Left ventricle myocardium inferior (tissue), 1 donor: ENCODE measurements at regions not wholly inside any gene's neighbourhood (a gene's known extent, or its start where the extent isn't known, plus 50 kb on each side); places are given as distances from the start of the nearest gene placed in this dataset.

Experiments used
- DNase-seq: peaks from one replicate; pipeline ENCODE4 v3.0.0-alpha.2; 2020
- H3K27ac ChIP-seq: fragments of 200-600 bp; replicated peaks from 2 replicates; pipeline ENCODE4 v1.8.0; 2021
- H3K27me3 ChIP-seq: fragments of 200-600 bp; 2 replicates; pipeline ENCODE4 v1.8.0; 2021; ENCODE audit warnings: low read depth
- H3K36me3 ChIP-seq: fragments of 200-600 bp; 2 replicates; pipeline ENCODE4 v1.8.0; 2021
- H3K4me1 ChIP-seq: fragments of 200-600 bp; 2 replicates; pipeline ENCODE4 v1.8.0; 2021
- H3K4me3 ChIP-seq: fragments of 200-600 bp; 2 replicates; pipeline ENCODE4 v1.8.0; 2021; ENCODE audit warnings: mild to moderate bottlenecking, moderate library complexity
- H3K9me3 ChIP-seq: fragments of 200-600 bp; replicated peaks from 2 replicates; pipeline ENCODE4 v1.8.0; 2021
- CTCF ChIP-seq: fragments of 200-600 bp; IDR thresholded peaks from 2 replicates; pipeline ENCODE4 v1.8.0; 2021; ENCODE audit warnings: antibody characterized with exemption, mild to moderate bottlenecking, borderline replicate concordance
- intact Hi-C: fragments of 100-400 bp; cut with micrococcal nuclease; formaldehyde crosslinking; loops from one replicate; pipeline ENCODE4 v1.11.0; 2022
- donor health status: DM: no; HTN: yes; CAD: no; lungs with severe emphysema.

DNA sequence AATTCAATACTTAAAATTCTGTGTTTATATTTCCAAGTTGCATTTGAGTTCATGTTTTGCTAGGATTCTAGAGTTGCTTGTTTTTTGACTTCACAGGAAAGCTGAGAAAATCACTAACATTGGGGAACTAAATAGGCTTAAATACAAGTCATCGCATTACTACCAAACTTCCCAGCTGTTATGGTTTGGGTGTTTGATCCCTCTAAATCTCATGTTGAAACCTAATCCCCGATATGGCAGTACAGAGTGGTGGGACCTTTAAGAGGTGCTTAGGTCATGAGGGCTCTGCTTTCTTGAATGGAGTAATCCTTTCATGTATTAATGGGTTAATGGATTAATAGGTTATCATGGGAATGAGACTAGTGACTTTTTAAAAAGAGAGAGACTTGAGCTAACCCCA, 77.2 kb upstream of the ARPP21 start:
- no peak for TF ChIP-seq CTCF
- Histone ChIP-seq H3K27me3 (no peaks in the 10 kb centered on the region), H3K27ac (no peak overlapping the region), H3K4me3 (no peak overlapping the region), H3K4me1 (no peaks in the 10 kb centered on the region), H3K36me3 (no peaks in the 10 kb centered on the region), H3K9me3 (peaks cover 31% of the 10 kb centered on the region)
- intact Hi-C loops: no loop called here
- DNase-seq: no peak

DNA sequence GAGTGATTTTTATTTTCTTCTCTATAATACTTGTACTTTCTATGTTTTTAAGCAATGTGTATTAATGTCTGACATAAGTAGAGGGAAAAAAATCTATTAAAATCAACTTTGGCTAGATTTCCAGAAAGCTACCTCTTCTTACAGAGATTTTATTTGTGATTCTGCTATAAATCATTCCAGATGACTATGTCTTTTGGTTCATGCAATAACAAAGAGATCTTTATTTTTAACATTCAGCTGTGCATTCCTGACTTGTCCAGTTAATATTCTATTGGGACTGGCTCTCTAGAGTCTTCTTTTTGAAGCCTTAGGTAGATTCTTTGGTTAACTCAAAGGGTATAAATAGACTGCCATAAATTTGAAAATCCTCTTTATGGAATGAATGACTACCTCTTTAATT, 74.3 kb upstream of the ARPP21 start:
- no peaks in the 10 kb centered on the region for H3K4me1 ChIP-seq
- no peaks in the 10 kb centered on the region for H3K27me3 ChIP-seq
- H3K36me3 ChIP-seq: no peaks in the 10 kb centered on the region
- H3K4me3 ChIP-seq: no peak overlapping the region
- H3K9me3 ChIP-seq: peaks cover 5% of the 10 kb centered on the region
- intact Hi-C loops: no loop called here
- no peak overlapping the region for H3K27ac ChIP-seq
- DNase-seq: no peak
- TF ChIP-seq CTCF: no peak
